HCT116 (cell line): ENCODE measurements at regions not wholly inside any gene's neighbourhood (a gene's known extent, or its start where the extent isn't known, plus 50 kb on each side); places are given as distances from the start of the nearest gene placed in this dataset.

Source experiments
- ATAC-seq: fragments of 200-7000 bp; cut with Tn5 transposase; 2 replicates; pipeline ENCODE4 v1.9.1; 2020; ENCODE audit warnings: mild to moderate bottlenecking, moderate library complexity
- BruUV-seq: library from RNA; stranded (reverse); fragments of 400-500 nt; replicated peaks from 2 replicates; lab custom pipeline; 2021; lab: Mats Ljungman, UMichigan
- CTCF ChIA-PET: fragments of 300-600 bp; sonication (Branson Sonifier 250); formaldehyde crosslinking; loops from one replicate; lab custom pipeline; 2021; ENCODE audit warnings: antibody characterized with exemption; lab: Charles Lee
- POLR2A ChIA-PET: fragments of 300-600, 350-600 bp; sonication (Branson Sonifier 250); formaldehyde crosslinking; loops from one replicate; lab custom pipeline; 2021; ENCODE audit warnings: antibody characterized with exemption; lab: Charles Lee
- RAD21 ChIA-PET, 2 experiments: fragments of 300-600 bp; sonication (Branson Sonifier 250); formaldehyde crosslinking; loops; one replicate each; lab custom pipeline; 2023; ENCODE audit warnings: low total read pairs in 2 of 2; ENCODE audit not compliant: uncharacterized antibody in 2 of 2, unreplicated experiment in 2 of 2, low non-redundant PET in 1 of 2; lab: Charles Lee
- DNase-seq: peaks from one replicate; pipeline ENCODE4 v3.0.0-alpha.2; 2010; ENCODE audit warnings: low read depth, low spot score
- H2AFZ ChIP-seq: fragments of 200-600 bp; shearing (Covaris generic), sonication (generic); 2 replicates; pipeline ENCODE4 v1.6.1; 2017; ENCODE audit warnings: low read depth, mixed run types, mixed read lengths, antibody characterized with exemption, low read length; ENCODE audit not compliant: poor library complexity, severe bottlenecking
- H3K27ac ChIP-seq: 2 replicates; pipeline ENCODE4 v1.5.1; 2012; ENCODE audit warnings: low read depth, low read length
- H3K27me3 ChIP-seq: fragments of 200-600 bp; sonication (generic); 2 replicates; pipeline ENCODE4 v1.6.1; 2016; ENCODE audit warnings: mixed run types, low read length, mixed read lengths; ENCODE audit not compliant: insufficient read depth
- H3K36me3 ChIP-seq, 2 experiments: fragments of 200-500 bp in 1 of 2; fragments of 200-600 bp in 1 of 2; sonication (Bioruptor generic) in 1 of 2; sonication (generic) in 1 of 2; 2 replicates each; pipeline versions ENCODE4 v1.5.1 to v1.6.1; 2014 to 2016; ENCODE audit warnings: low read length in 2 of 2, inconsistent platforms in 1 of 2, mixed read lengths in 1 of 2, mixed run types in 1 of 2; ENCODE audit not compliant: insufficient read depth in 2 of 2, control insufficient read depth in 1 of 2
- H3K4me1 ChIP-seq, 2 experiments: fragments of 200-600 bp in 1 of 2; sonication (generic) in 1 of 2; 2 replicates each; pipeline versions ENCODE4 v1.5.1 to v1.6.1; 2012 to 2017; ENCODE audit warnings: low read length in 2 of 2, inconsistent platforms in 1 of 2, mild to moderate bottlenecking in 1 of 2, mixed read lengths in 1 of 2, mixed run types in 1 of 2, moderate library complexity in 1 of 2; ENCODE audit not compliant: insufficient read depth in 2 of 2, control insufficient read depth in 1 of 2
- H3K4me2 ChIP-seq: fragments of 200-600 bp; sonication (generic); 2 replicates; pipeline ENCODE4 v1.6.1; 2017; ENCODE audit warnings: mixed run types, low read length, mixed read lengths
- H3K4me3 ChIP-seq, 2 experiments: fragments of 200-600 bp in 1 of 2; sonication (generic) in 1 of 2; replicated peaks in 1 of 2; 2 replicates each; pipeline ENCODE4 v1.5.1; 2011 to 2016; ENCODE audit warnings: low read length in 2 of 2, control low read depth in 1 of 2, low read depth in 1 of 2, mild to moderate bottlenecking in 1 of 2, mixed read lengths in 1 of 2, mixed run types in 1 of 2
- H3K79me2 ChIP-seq: fragments of 200-600 bp; sonication (generic); 2 replicates; pipeline ENCODE4 v1.6.1; 2017; ENCODE audit warnings: mild to moderate bottlenecking, mixed run types, low read length, moderate library complexity, mixed read lengths; ENCODE audit not compliant: insufficient read depth
- H3K9ac ChIP-seq: fragments of 200-600 bp; sonication (generic); 2 replicates; pipeline ENCODE4 v1.6.1; 2016; ENCODE audit warnings: low read length, mixed read lengths
- H3K9me2 ChIP-seq: fragments of 200-600 bp; sonication (generic), shearing (Covaris generic); 2 replicates; pipeline ENCODE4 v1.6.1; 2017; ENCODE audit warnings: mixed run types, mild to moderate bottlenecking, moderate library complexity; ENCODE audit not compliant: insufficient read depth
- H3K9me3 ChIP-seq, 2 experiments: fragments of 200-500 bp in 1 of 2; fragments of 200-600 bp in 1 of 2; sonication (Bioruptor generic) in 1 of 2; sonication (generic) in 1 of 2; 2 replicates each; pipeline ENCODE4 v1.6.1; 2014 to 2017; ENCODE audit warnings: low read length in 2 of 2, mixed read lengths in 2 of 2, inconsistent platforms in 1 of 2, low read depth in 1 of 2, mild to moderate bottlenecking in 1 of 2, mixed run types in 1 of 2, moderate library complexity in 1 of 2; ENCODE audit not compliant: control insufficient read depth in 1 of 2, insufficient read depth in 1 of 2
- H4K20me1 ChIP-seq: fragments of 200-600 bp; sonication (generic), shearing (Covaris generic); 2 replicates; pipeline ENCODE4 v1.6.1; 2017; ENCODE audit warnings: mixed run types, mild to moderate bottlenecking, moderate library complexity; ENCODE audit not compliant: insufficient read depth
- CBX3 ChIP-seq: IDR thresholded peaks from 2 replicates; pipeline ENCODE4 v1.6.1; 2012; ENCODE audit warnings: low read depth
- ELF1 ChIP-seq: IDR thresholded peaks from 2 replicates; pipeline ENCODE4 v1.6.1; 2012; ENCODE audit warnings: low read depth, borderline replicate concordance
- EZH2 ChIP-seq: fragments of 200-600 bp; sonication (generic); IDR thresholded peaks from 2 replicates; pipeline ENCODE4 v1.6.1; 2017; ENCODE audit warnings: antibody characterized with exemption, mixed run types
- EZH2phosphoT487 ChIP-seq: fragments of 200-600 bp; IDR thresholded peaks from 2 replicates; pipeline ENCODE4 v1.6.1; 2018; ENCODE audit warnings: antibody characterized with exemption, borderline replicate concordance
- JUND ChIP-seq: IDR thresholded peaks from 2 replicates; pipeline ENCODE4 v1.6.1; 2012
- POLR2A ChIP-seq: IDR thresholded peaks from 2 replicates; pipeline ENCODE4 v1.7.0; 2011; ENCODE audit warnings: borderline replicate concordance; ENCODE audit not compliant: insufficient read depth, insufficient read length; ENCODE audit errors: extremely low read depth
- POLR2AphosphoS5 ChIP-seq: IDR thresholded peaks from 2 replicates; pipeline ENCODE4 v1.6.1; 2011; ENCODE audit warnings: mild to moderate bottlenecking, low read depth, low read length, moderate library complexity
- SP1 ChIP-seq: IDR thresholded peaks from 2 replicates; pipeline ENCODE4 v1.6.1; 2012; ENCODE audit warnings: low read depth
- TCF7L2 ChIP-seq: IDR thresholded peaks from 2 replicates; pipeline ENCODE4 v1.7.0; 2011; ENCODE audit warnings: borderline replicate concordance, inconsistent platforms; ENCODE audit not compliant: insufficient read depth, insufficient read length; ENCODE audit errors: extremely low read depth
- YY1 ChIP-seq: IDR thresholded peaks from 2 replicates; pipeline ENCODE4 v1.6.1; 2011; ENCODE audit warnings: low read length, low read depth, moderate library complexity, mild to moderate bottlenecking; ENCODE audit not compliant: insufficient replicate concordance; ENCODE audit errors: extremely low read depth
- intact Hi-C: fragments of 100-400 bp; cut with micrococcal nuclease; formaldehyde crosslinking; loops from 2 replicates; pipeline ENCODE4 v1.10.0; 2022
- TF ChIP-seq, protein P1 (sequence below): IDR thresholded peaks from 2 replicates; pipeline ENCODE4 v1.6.1; 2012

DNA sequence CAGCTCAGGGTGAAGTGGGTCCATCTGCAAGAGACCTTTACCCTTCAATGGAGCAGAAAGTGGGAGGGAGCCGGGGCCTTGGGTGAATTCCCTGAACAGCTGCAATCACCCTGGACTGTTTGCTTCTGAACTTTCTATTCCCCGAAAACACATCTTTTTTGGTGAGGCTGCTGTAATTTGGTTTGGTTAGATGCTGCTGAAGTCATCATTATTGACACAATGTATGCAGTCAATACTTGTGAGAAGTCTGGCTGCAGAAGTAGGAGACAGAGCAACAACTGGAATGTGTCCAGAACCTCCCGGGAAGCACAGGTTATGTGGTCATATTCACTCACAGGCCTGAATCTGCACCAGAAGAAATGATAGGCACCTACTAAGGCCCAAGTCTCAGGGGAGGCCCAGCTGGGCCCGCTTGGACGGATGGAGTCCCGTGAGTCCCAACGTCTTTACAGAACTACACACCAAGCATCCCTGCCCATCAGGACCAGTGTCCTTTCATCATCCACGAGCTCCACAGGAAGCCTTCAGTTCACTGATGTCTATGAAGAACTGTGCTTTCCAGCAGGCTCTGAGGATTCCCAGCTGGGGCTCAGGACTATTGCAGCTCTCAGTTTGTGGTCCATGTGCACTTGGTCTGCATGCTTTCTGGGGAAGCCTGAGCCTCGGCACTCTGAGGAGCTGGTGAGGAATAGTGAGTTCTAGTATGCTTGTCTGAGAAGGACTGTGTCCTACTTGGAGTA, 177.6 kb downstream of the THBS2 start:
- TF ChIP-seq EZH2 (no peak), TCF7L2 (no peak), YY1 (no peak), ELF1 (no peak), JUND (no peak), EZH2phosphoT487 (no peak), SP1 (no peak), CBX3 (no peak), POLR2AphosphoS5 (no peak), POLR2A (no peak)
- TF ChIP-seq, protein P1, sequence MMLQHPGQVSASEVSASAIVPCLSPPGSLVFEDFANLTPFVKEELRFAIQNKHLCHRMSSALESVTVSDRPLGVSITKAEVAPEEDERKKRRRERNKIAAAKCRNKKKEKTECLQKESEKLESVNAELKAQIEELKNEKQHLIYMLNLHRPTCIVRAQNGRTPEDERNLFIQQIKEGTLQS = no peak
- ATAC-seq (no peak), DNase-seq (no peak)
- Histone ChIP-seq H3K27ac (no peak overlapping the region), H3K36me3 (no peaks in the 10 kb centered on the region), H3K4me1 (peaks cover 0 to 4% of the 10 kb centered on the region in 2 experiments; a peak in 2 of 4 replicates), H2AFZ (no peak overlapping the region), H3K4me3 (no peak overlapping the region), H3K27me3 (no peaks in the 10 kb centered on the region), H4K20me1 (no peaks in the 10 kb centered on the region), H3K9me3 (no peaks in the 10 kb centered on the region), H3K79me2 (no peaks in the 10 kb centered on the region), H3K4me2 (no peak overlapping the region), H3K9me2 (no peaks in the 10 kb centered on the region), H3K9ac (no peak overlapping the region)
- POLR2A ChIA-PET = no interaction called here
- CTCF ChIA-PET = no interaction called here
- intact Hi-C loops = no loop called here
- RAD21 ChIA-PET = no interaction called here
- BruUV-seq = no TSS peak
